GM23338 (cell line): ENCODE measurements at regions not wholly inside any gene's neighbourhood (a gene's known extent, or its start where the extent isn't known, plus 50 kb on each side); places are given as distances from the start of the nearest gene placed in this dataset.
A peak's percentile ranks its signal among the peaks of the same experiment; 100 is the strongest.

Experiments used
- ATAC-seq: fragments of 200-7000 bp; cut with Tn5 transposase; 3 replicates; pipeline ENCODE4 v1.9.1; 2020
- DNase-seq: peaks from one replicate; pipeline ENCODE4 v3.0.0-alpha.2; 2015; ENCODE audit warnings: low spot score
- H2AFZ ChIP-seq: fragments of 200-600 bp; sonication (generic); 2 replicates; pipeline ENCODE4 v1.8.0; 2016; ENCODE audit warnings: antibody characterized with exemption, mild to moderate bottlenecking, moderate library complexity
- H3F3A ChIP-seq: fragments of 200-600 bp; sonication (generic); replicated peaks from 2 replicates; pipeline ENCODE4 v1.8.0; 2017; ENCODE audit warnings: antibody characterized with exemption, mixed run types, low read depth
- H3K27ac ChIP-seq: fragments of 200-600 bp; sonication (generic); 2 replicates; pipeline ENCODE4 v1.6.1; 2016; ENCODE audit warnings: low read depth
- H3K27me3 ChIP-seq: fragments of 200-600 bp; sonication (generic); 2 replicates; pipeline ENCODE4 v1.8.0; 2016; ENCODE audit warnings: mild to moderate bottlenecking, mixed run types, moderate library complexity; ENCODE audit not compliant: insufficient read depth
- H3K36me3 ChIP-seq: fragments of 200-600 bp; sonication (generic); 2 replicates; pipeline ENCODE4 v1.8.0; 2016; ENCODE audit warnings: mild to moderate bottlenecking; ENCODE audit not compliant: insufficient read depth
- H3K4me1 ChIP-seq: fragments of 200-600 bp; sonication (generic); 2 replicates; pipeline ENCODE4 v1.8.0; 2016; ENCODE audit warnings: mild to moderate bottlenecking, moderate library complexity; ENCODE audit not compliant: insufficient read depth
- H3K4me2 ChIP-seq: fragments of 200-600 bp; sonication (generic); 2 replicates; pipeline ENCODE4 v1.7.1; 2017; ENCODE audit warnings: mixed run types
- H3K4me3 ChIP-seq: fragments of 200-600 bp; sonication (generic); 2 replicates; pipeline ENCODE4 v1.6.1; 2016; ENCODE audit warnings: mixed run types
- H3K79me2 ChIP-seq: fragments of 200-600 bp; sonication (generic); replicated peaks from 2 replicates; pipeline ENCODE4 v1.8.0; 2017; ENCODE audit warnings: mild to moderate bottlenecking; ENCODE audit not compliant: insufficient read depth
- H3K9me2 ChIP-seq: fragments of 200-600 bp; sonication (generic); 2 replicates; pipeline ENCODE4 v1.8.0; 2017; ENCODE audit not compliant: insufficient read depth
- H4K20me1 ChIP-seq: fragments of 200-600 bp; sonication (generic); replicated peaks from 2 replicates; pipeline ENCODE4 v1.8.0; 2017; ENCODE audit warnings: mild to moderate bottlenecking; ENCODE audit not compliant: insufficient read depth
- H3K27ac Mint-ChIP-seq: 2 replicates; pipeline ENCODE4 v1.8.0; 2020; ENCODE audit warnings: inconsistent platforms, mild to moderate bottlenecking, moderate library complexity, mixed read lengths
- H3K27me3 Mint-ChIP-seq: 3 replicates; pipeline ENCODE4 v1.8.0; 2022; ENCODE audit warnings: low read depth, mild to moderate bottlenecking, moderate library complexity, mixed read lengths, inconsistent platforms; ENCODE audit not compliant: insufficient read depth, poor library complexity
- H3K36me3 Mint-ChIP-seq: 3 replicates; pipeline ENCODE4 v1.8.0; 2021; ENCODE audit warnings: low read depth, mild to moderate bottlenecking, inconsistent platforms, moderate library complexity, mixed read lengths
- H3K4me1 Mint-ChIP-seq: 3 replicates; pipeline ENCODE4 v1.8.0; 2020; ENCODE audit warnings: mild to moderate bottlenecking, inconsistent platforms, mixed read lengths
- H3K4me3 Mint-ChIP-seq: 3 replicates; pipeline ENCODE4 v1.8.0; 2021; ENCODE audit warnings: moderate library complexity, mild to moderate bottlenecking, inconsistent platforms, mixed read lengths
- H3K9me3 Mint-ChIP-seq: 3 replicates; pipeline ENCODE4 v1.8.0; 2020; ENCODE audit warnings: moderate library complexity, mild to moderate bottlenecking, inconsistent platforms, mixed read lengths
- CREB1 ChIP-seq: fragments of 250-450 bp; sonication (Bioruptor Pico); IDR thresholded peaks from 2 replicates; pipeline ENCODE4 v1.5.0; 2020; ENCODE audit warnings: low read depth, mild to moderate bottlenecking, moderate library complexity
- ETS1 ChIP-seq: IDR thresholded peaks from 2 replicates; pipeline ENCODE4 v1.6.1; 2016; ENCODE audit warnings: antibody characterized with exemption
- EZH2 ChIP-seq: fragments of 200-600 bp; sonication (generic); IDR thresholded peaks from one replicate; pipeline ENCODE4 v1.8.0; 2017; ENCODE audit warnings: antibody characterized with exemption, mild to moderate bottlenecking, low read depth; ENCODE audit not compliant: unreplicated experiment
- EZH2phosphoT487 ChIP-seq: fragments of 200-600 bp; sonication (generic); IDR thresholded peaks from one replicate; pipeline ENCODE4 v1.8.1; 2018; ENCODE audit warnings: antibody characterized with exemption; ENCODE audit not compliant: unreplicated experiment
- JUNB ChIP-seq: IDR thresholded peaks from one replicate; pipeline ENCODE4 v1.6.1; 2016; ENCODE audit warnings: antibody characterized with exemption; ENCODE audit not compliant: unreplicated experiment
- REST ChIP-seq: IDR thresholded peaks from one replicate; pipeline ENCODE4 v1.6.1; 2018; ENCODE audit warnings: antibody characterized with exemption; ENCODE audit not compliant: unreplicated experiment
- STAT1 ChIP-seq: IDR thresholded peaks from one replicate; pipeline ENCODE4 v1.6.1; 2016; ENCODE audit warnings: antibody characterized with exemption; ENCODE audit not compliant: unreplicated experiment
- ZNF114 ChIP-seq: fragments of 250-450 bp; sonication (Bioruptor Pico); IDR thresholded peaks from 2 replicates; pipeline ENCODE4 v1.5.0; 2020; ENCODE audit warnings: mild to moderate bottlenecking, moderate library complexity
- ZNF331 ChIP-seq: fragments of 250-450 bp; sonication (Bioruptor Pico); IDR thresholded peaks from 2 replicates; pipeline ENCODE4 v1.5.0; 2020; ENCODE audit warnings: low read depth, mild to moderate bottlenecking, moderate library complexity
- ZNF462 ChIP-seq: fragments of 250-450 bp; sonication (Bioruptor Pico); IDR thresholded peaks from 2 replicates; pipeline ENCODE4 v1.5.0; 2020; ENCODE audit warnings: mild to moderate bottlenecking, moderate library complexity

GRCh38 chr2:78245394-78246135 lies 723.4 kb upstream of the LRRTM4 start:
- Mint-ChIP-seq H3K4me1 (peaks cover 5% of the 10 kb centered on the region; the same call in 2 of the 3 replicates), H3K27me3 (no peaks in the 10 kb centered on the region), H3K9me3 (peaks cover 16% of the 10 kb centered on the region), H3K27ac (no peak overlapping the region), H3K36me3 (peaks cover 14% of the 10 kb centered on the region; the same call in 1 of the 3 replicates), H3K4me3 (no peak overlapping the region)
- H3F3A ChIP-seq: no peaks in the 10 kb centered on the region
- H3K36me3 ChIP-seq: peaks cover 3% of the 10 kb centered on the region; the same call in 1 of the 2 replicates
- DNase-seq (no peak), ATAC-seq (peak; percentile 63)
- H2AFZ ChIP-seq: no peak overlapping the region
- H3K27ac ChIP-seq: no peak overlapping the region
- H3K27me3 ChIP-seq: no peaks in the 10 kb centered on the region
- H4K20me1 ChIP-seq: no peaks in the 10 kb centered on the region
- H3K4me2 ChIP-seq: no peak overlapping the region
- no peaks in the 10 kb centered on the region for H3K4me1 ChIP-seq
- no peak overlapping the region for H3K4me3 ChIP-seq
- TF ChIP-seq STAT1 (no peak), ZNF331 (CRISPR knock-in tag) (no peak), ZNF114 (CRISPR knock-in tag) (no peak), EZH2phosphoT487 (no peak)
- H3K9me2 ChIP-seq: 0 out of 2 replicates have a peak, but pooled peaks cover 3% of the 10 kb centered on the region
- no peaks in the 10 kb centered on the region for H3K79me2 ChIP-seq

GRCh38 chr2:78251708-78252107 lies 729.5 kb upstream of the LRRTM4 start:
- H3K36me3 Mint-ChIP-seq: peaks cover 7% of the 10 kb centered on the region; the same call in 1 of the 3 replicates
- H3K27me3 ChIP-seq: no peaks in the 10 kb centered on the region
- no peak for TF ChIP-seq STAT1
- TF ChIP-seq CREB1 (CRISPR knock-in tag): no peak
- TF ChIP-seq ETS1: no peak
- no peak for TF ChIP-seq REST
- no peak for TF ChIP-seq JUNB
- no peak for TF ChIP-seq ZNF462 (CRISPR knock-in tag)
- no peak for TF ChIP-seq EZH2
- TF ChIP-seq EZH2phosphoT487: no peak
- no peak for TF ChIP-seq ZNF331 (CRISPR knock-in tag)

More at GRCh38 chr2:78251708-78252107, 729.5 kb upstream of the LRRTM4 start:
- peaks cover 3% of the 10 kb centered on the region; the same call in 1 of the 2 replicates for H3K36me3 ChIP-seq
- H3K4me1 ChIP-seq: no peaks in the 10 kb centered on the region
- Mint-ChIP-seq H3K4me1 (no peaks in the 10 kb centered on the region), H3K27me3 (no peaks in the 10 kb centered on the region), H3K4me3 (no peak overlapping the region), H3K27ac (no peak overlapping the region), H3K9me3 (peaks cover 10% of the 10 kb centered on the region)
- H3K27ac ChIP-seq: no peak overlapping the region
- DNase-seq (no peak), ATAC-seq (no peak)
- peaks cover 6% of the 10 kb centered on the region; the same call in 1 of the 2 replicates for H3K9me2 ChIP-seq
- H4K20me1 ChIP-seq: no peaks in the 10 kb centered on the region
- no peaks in the 10 kb centered on the region for H3K79me2 ChIP-seq
- H2AFZ ChIP-seq: peak overlapping the region; percentile 49; the same call in 1 of the 2 replicates
- no peak overlapping the region for H3K4me3 ChIP-seq
- H3K4me2 ChIP-seq: no peak overlapping the region
- no peaks in the 10 kb centered on the region for H3F3A ChIP-seq
